HEK293T (cell line): ENCODE measurements at regions not wholly inside any gene's neighbourhood (a gene's known extent, or its start where the extent isn't known, plus 50 kb on each side); places are given as distances from the start of the nearest gene placed in this dataset.

Experiments used
- ARNT ChIP-seq: fragments of 450-650 bp; IDR thresholded peaks from 2 replicates; pipeline ENCODE4 v1.6.1; 2017; ENCODE audit warnings: mild to moderate bottlenecking
- BHLHE40 ChIP-seq: fragments of 450-650 bp; IDR thresholded peaks from 2 replicates; pipeline ENCODE4 v1.6.1; 2016; ENCODE audit warnings: mild to moderate bottlenecking, moderate library complexity, borderline replicate concordance
- ELF4 ChIP-seq: fragments of 450-650 bp; IDR thresholded peaks from 2 replicates; pipeline ENCODE4 v1.6.1; 2017; ENCODE audit warnings: antibody characterized with exemption
- FOXM1 ChIP-seq: fragments of 450-650 bp; IDR thresholded peaks from 2 replicates; pipeline ENCODE4 v1.6.1; 2017; ENCODE audit warnings: mild to moderate bottlenecking, borderline replicate concordance
- SP1 ChIP-seq: fragments of 450-650 bp; IDR thresholded peaks from 2 replicates; pipeline ENCODE4 v1.6.1; 2017

GRCh38 chrX:3244955-3245354, 101.5 kb downstream of the MXRA5 start:
- TF ChIP-seq SP1 (no peak), ARNT (no peak), ELF4 (no peak), BHLHE40 (no peak), FOXM1 (no peak)
